HL-60/S4 (cell line): ENCODE measurements at regions not wholly inside any gene's neighbourhood (a gene's known extent, or its start where the extent isn't known, plus 50 kb on each side); places are given as distances from the start of the nearest gene placed in this dataset.

ENCODE experiments used
- in situ Hi-C: fragments of 300-500 bp; cut with MboI; formaldehyde crosslinking; loops from 2 replicates; pipeline ENCODE4 v1.14.3; 2022; ENCODE audit warnings: low sequenced_read_pairs

- in situ Hi-C loops = no loop called here
Observed at GRCh38 chr16:17989255-17989654, 347.3 kb downstream of the NPIPA8 start.

GRCh38 chr16:17988839-17989238, 347.7 kb downstream of the NPIPA8 start:
- in situ Hi-C loops = no loop called here

- in situ Hi-C loops = no loop called here
Observed at GRCh38 chr16:17986991-17987390, 349.5 kb downstream of the NPIPA8 start.

GRCh38 chr16:17984810-17985209, 351.7 kb downstream of the NPIPA8 start:
- in situ Hi-C loops = no loop called here

GRCh38 chr16:17983847-17984639, 352.5 kb downstream of the NPIPA8 start:
- in situ Hi-C loops = no loop called here

GRCh38 chr16:17983114-17983513, 353.4 kb downstream of the NPIPA8 start:
- in situ Hi-C loops = no loop called here

- in situ Hi-C loops = no loop called here
Observed at GRCh38 chr16:17977260-17977659, 359.3 kb downstream of the NPIPA8 start.

- in situ Hi-C loops = loop anchor here (25.0 kb wide), 1 partner anchor 110 kb away; no protein-coding TSS in a partner anchor
Observed at GRCh38 chr16:17972460-17972943, 364.0 kb downstream of the NPIPA8 start.

GRCh38 chr16:17970816-17971331, 365.7 kb downstream of the NPIPA8 start:
- in situ Hi-C loops = loop anchor here (25.0 kb wide), 1 partner anchor 109 kb away; no protein-coding TSS in a partner anchor

- in situ Hi-C loops = loop anchor here (25.0 kb wide), 1 partner anchor 108 kb away; no protein-coding TSS in a partner anchor
Observed at GRCh38 chr16:17970157-17970765, 366.3 kb downstream of the NPIPA8 start.

- in situ Hi-C loops = loop anchor here (25.0 kb wide), 1 partner anchor 103 kb away; no protein-coding TSS in a partner anchor
Observed at GRCh38 chr16:17965133-17965900, 371.2 kb downstream of the NPIPA8 start.

GRCh38 chr16:17964196-17964595, 372.3 kb downstream of the NPIPA8 start:
- in situ Hi-C loops = loop anchor here (25.0 kb wide), 1 partner anchor 102 kb away; no protein-coding TSS in a partner anchor

- in situ Hi-C loops = loop anchor here (25.0 kb wide), 1 partner anchor 101 kb away; no protein-coding TSS in a partner anchor
Observed at GRCh38 chr16:17963185-17963836, 373.2 kb downstream of the NPIPA8 start.

GRCh38 chr16:17962726-17963125, 373.8 kb downstream of the NPIPA8 start:
- in situ Hi-C loops = loop anchor here (25.0 kb wide), 1 partner anchor 100 kb away; no protein-coding TSS in a partner anchor

GRCh38 chr16:17961822-17962221, 374.7 kb downstream of the NPIPA8 start:
- in situ Hi-C loops = loop anchor here (25.0 kb wide), 1 partner anchor 100 kb away; no protein-coding TSS in a partner anchor

- in situ Hi-C loops = loop anchor here (25.0 kb wide), 1 partner anchor 89 kb away; no protein-coding TSS in a partner anchor
Observed at GRCh38 chr16:17951378-17951777, 385.2 kb downstream of the NPIPA8 start.

GRCh38 chr16:17949982-17950250, 386.6 kb downstream of the NPIPA8 start:
- in situ Hi-C loops = loop anchor here (25.0 kb wide), 1 partner anchor 88 kb away; no protein-coding TSS in a partner anchor

- in situ Hi-C loops = no loop called here
Observed at GRCh38 chr16:17949141-17949981, 387.2 kb downstream of the NPIPA8 start.

GRCh38 chr16:17947637-17948036, 388.9 kb downstream of the NPIPA8 start:
- in situ Hi-C loops = no loop called here
